ENCODE measurements at regions not wholly inside any gene's neighbourhood (a gene's known extent, or its start where the extent isn't known, plus 50 kb on each side); places are given as distances from the start of the nearest gene placed in this dataset.

DNA sequence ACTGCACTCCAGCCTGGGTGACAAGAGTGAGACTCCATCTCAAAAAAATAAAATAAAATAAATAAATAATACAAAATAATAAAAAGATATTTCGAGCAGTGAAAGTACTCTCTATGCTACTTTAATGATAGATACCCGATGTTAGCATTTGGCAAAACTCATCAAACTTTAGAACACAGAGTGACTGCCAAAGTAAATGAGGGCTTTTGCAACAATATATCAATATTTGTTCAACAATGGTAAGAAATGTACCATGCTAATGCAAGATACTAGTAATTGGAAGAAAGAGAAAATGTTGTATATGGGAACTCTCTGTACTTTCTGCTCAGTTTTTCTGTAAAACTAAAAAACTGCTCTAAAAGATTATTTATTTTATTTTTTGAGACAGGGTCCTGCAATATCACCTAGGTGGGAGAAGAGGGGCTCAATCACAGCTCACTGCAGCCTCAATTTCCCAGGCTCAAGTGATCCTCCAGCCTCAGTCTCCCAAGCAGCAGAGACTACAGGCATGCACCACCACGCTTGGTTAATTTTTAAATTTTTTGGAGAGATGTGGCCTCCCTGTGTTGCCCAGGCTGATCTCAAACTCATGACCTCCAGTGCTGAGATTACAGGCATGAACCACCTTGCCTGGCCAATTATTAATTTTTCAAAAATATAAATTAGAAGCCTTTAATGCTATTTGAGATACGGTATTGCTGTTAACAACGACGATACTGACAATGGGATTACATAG, 650.5 kb upstream of the NR2F2 start:
- Histone ChIP-seq H3K4me1 (ENCODE audit: control insufficient read depth in 1 of 2, insufficient read depth in 2 of 2, low read depth in 1 of 2, low read length in 1 of 2) (0 out of 4 replicates have a peak, but pooled peaks cover 0 to 4% of the 10 kb centered on the region in 2 experiments), H3K9me3 (no peaks in the 10 kb centered on the region), H2AFZ (ENCODE audit: low read depth) (no peak overlapping the region), H3F3A (replicated peaks; ENCODE audit: insufficient read depth) (no peaks in the 10 kb centered on the region), H3K9me2 (no peaks in the 10 kb centered on the region), H3K9ac (no peak overlapping the region), H4K20me1 (ENCODE audit: insufficient read depth) (no peaks in the 10 kb centered on the region), H3K36me3 (replicated peaks in 1 of 2; ENCODE audit: control insufficient read depth in 1 of 2, insufficient read depth in 2 of 2, low read length in 1 of 2) (no peaks in the 10 kb centered on the region), H3K27ac (ENCODE audit: low read depth in 2 of 2, low read length in 1 of 2) (no peak overlapping the region), H3K4me3 (ENCODE audit: low read depth in 2 of 2, low read length in 1 of 2) (no peak overlapping the region), H3K79me2 (ENCODE audit: insufficient read depth) (no peaks in the 10 kb centered on the region), H3K4me2 (no peak overlapping the region), H3K27me3 (ENCODE audit: insufficient read depth) (no peaks in the 10 kb centered on the region)
- 27% methylated on average over 6 of the region's 6 CpGs for WGBS (ENCODE audit: low lambda C conversion rate)
- no peak for DNase-seq
- CTCF ChIA-PET = no interaction called here
- POLR2A ChIA-PET = no interaction called here
- TF ChIP-seq, protein P1, sequence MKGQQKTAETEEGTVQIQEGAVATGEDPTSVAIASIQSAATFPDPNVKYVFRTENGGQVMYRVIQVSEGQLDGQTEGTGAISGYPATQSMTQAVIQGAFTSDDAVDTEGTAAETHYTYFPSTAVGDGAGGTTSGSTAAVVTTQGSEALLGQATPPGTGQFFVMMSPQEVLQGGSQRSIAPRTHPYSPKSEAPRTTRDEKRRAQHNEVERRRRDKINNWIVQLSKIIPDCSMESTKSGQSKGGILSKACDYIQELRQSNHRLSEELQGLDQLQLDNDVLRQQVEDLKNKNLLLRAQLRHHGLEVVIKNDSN (IDR thresholded peaks at IDR 0.05; ENCODE audit: borderline replicate concordance, low read depth) = no peak
- no peak for TF ChIP-seq NFIC (IDR thresholded peaks at IDR 0.05; ENCODE audit: borderline replicate concordance)

DNA sequence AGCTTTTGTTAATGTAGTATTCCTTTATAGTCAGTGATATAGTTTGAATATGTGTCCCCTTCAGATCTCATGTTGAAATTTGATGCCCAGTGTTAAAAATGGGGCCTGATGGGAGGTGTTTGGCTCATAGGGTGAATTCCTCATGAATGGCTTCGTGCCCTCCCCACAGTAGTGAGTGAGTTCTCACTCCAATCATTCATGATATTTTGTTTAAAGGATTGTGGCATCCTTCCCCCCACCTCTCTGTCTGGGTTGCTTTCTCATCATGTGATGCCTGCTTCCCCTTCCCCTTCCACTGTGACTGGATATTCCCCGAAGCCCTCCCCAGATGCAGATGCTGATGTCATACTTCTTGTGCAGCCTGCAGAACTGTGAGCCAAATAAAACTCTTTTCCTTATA, 649.8 kb upstream of the NR2F2 start:
- H3K27ac ChIP-seq (ENCODE audit: low read depth in 2 of 2, low read length in 1 of 2) = no peak overlapping the region
- no peaks in the 10 kb centered on the region for H3K9me2 ChIP-seq
- H3K9ac ChIP-seq = no peak overlapping the region
- ChIA-PET CTCF (no interaction called here), POLR2A (no interaction called here)
- H3K9me3 ChIP-seq = no peaks in the 10 kb centered on the region
- H3K4me3 ChIP-seq (ENCODE audit: low read depth in 2 of 2, low read length in 1 of 2) = no peak overlapping the region
- 9% methylated on average over 2 of the region's 2 CpGs for WGBS (ENCODE audit: low lambda C conversion rate)
- no peak for DNase-seq
- H3K79me2 ChIP-seq (ENCODE audit: insufficient read depth) = no peaks in the 10 kb centered on the region
- H3F3A ChIP-seq (replicated peaks; ENCODE audit: insufficient read depth) = no peaks in the 10 kb centered on the region
- no peaks in the 10 kb centered on the region for H3K36me3 ChIP-seq (replicated peaks in 1 of 2; ENCODE audit: control insufficient read depth in 1 of 2, insufficient read depth in 2 of 2, low read length in 1 of 2)
- no peaks in the 10 kb centered on the region for H4K20me1 ChIP-seq (ENCODE audit: insufficient read depth)
- TF ChIP-seq, protein P2, sequence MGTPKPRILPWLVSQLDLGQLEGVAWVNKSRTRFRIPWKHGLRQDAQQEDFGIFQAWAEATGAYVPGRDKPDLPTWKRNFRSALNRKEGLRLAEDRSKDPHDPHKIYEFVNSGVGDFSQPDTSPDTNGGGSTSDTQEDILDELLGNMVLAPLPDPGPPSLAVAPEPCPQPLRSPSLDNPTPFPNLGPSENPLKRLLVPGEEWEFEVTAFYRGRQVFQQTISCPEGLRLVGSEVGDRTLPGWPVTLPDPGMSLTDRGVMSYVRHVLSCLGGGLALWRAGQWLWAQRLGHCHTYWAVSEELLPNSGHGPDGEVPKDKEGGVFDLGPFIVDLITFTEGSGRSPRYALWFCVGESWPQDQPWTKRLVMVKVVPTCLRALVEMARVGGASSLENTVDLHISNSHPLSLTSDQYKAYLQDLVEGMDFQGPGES (IDR thresholded peaks at IDR 0.05; ENCODE audit: low read depth, low read length) = no peak
- TF ChIP-seq FOXJ3 (CRISPR knock-in tag; IDR thresholded peaks at IDR 0.05) (no peak), EP300 (IDR thresholded peaks at IDR 0.05; ENCODE audit: borderline replicate concordance in 1 of 2, low read depth in 1 of 2, low read length in 1 of 2) (no peak), ELF1 (IDR thresholded peaks at IDR 0.05) (no peak), NRF1 (IDR thresholded peaks at IDR 0.05; ENCODE audit: low read depth, low read length) (no peak), FOXM1 (IDR thresholded peaks at IDR 0.05; ENCODE audit: low read depth) (no peak), TAF1 (IDR thresholded peaks at IDR 0.05; ENCODE audit: borderline replicate concordance, low read depth, low read length) (no peak), GABPA (IDR thresholded peaks at IDR 0.05; ENCODE audit: low read depth) (no peak), NFIC (IDR thresholded peaks at IDR 0.05; ENCODE audit: borderline replicate concordance) (no peak), TEAD4 (IDR thresholded peaks at IDR 0.05; ENCODE audit: borderline replicate concordance, insufficient read depth) (no peak), SIN3A (IDR thresholded peaks at IDR 0.05; ENCODE audit: borderline replicate concordance, low read depth, low read length) (no peak)
- TF ChIP-seq, protein P1 (IDR thresholded peaks at IDR 0.05; ENCODE audit: borderline replicate concordance, low read depth) = no peak
- TF ChIP-seq, protein P3, sequence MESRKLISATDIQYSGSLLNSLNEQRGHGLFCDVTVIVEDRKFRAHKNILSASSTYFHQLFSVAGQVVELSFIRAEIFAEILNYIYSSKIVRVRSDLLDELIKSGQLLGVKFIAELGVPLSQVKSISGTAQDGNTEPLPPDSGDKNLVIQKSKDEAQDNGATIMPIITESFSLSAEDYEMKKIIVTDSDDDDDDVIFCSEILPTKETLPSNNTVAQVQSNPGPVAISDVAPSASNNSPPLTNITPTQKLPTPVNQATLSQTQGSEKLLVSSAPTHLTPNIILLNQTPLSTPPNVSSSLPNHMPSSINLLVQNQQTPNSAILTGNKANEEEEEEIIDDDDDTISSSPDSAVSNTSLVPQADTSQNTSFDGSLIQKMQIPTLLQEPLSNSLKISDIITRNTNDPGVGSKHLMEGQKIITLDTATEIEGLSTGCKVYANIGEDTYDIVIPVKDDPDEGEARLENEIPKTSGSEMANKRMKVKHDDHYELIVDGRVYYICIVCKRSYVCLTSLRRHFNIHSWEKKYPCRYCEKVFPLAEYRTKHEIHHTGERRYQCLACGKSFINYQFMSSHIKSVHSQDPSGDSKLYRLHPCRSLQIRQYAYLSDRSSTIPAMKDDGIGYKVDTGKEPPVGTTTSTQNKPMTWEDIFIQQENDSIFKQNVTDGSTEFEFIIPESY (IDR thresholded peaks at IDR 0.05; ENCODE audit: borderline replicate concordance, low read depth) = no peak
- TF ChIP-seq, protein P4, sequence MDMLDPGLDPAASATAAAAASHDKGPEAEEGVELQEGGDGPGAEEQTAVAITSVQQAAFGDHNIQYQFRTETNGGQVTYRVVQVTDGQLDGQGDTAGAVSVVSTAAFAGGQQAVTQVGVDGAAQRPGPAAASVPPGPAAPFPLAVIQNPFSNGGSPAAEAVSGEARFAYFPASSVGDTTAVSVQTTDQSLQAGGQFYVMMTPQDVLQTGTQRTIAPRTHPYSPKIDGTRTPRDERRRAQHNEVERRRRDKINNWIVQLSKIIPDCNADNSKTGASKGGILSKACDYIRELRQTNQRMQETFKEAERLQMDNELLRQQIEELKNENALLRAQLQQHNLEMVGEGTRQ (IDR thresholded peaks at IDR 0.05; ENCODE audit: borderline replicate concordance, low read depth, low read length) = no peak
- TF ChIP-seq, protein P5, sequence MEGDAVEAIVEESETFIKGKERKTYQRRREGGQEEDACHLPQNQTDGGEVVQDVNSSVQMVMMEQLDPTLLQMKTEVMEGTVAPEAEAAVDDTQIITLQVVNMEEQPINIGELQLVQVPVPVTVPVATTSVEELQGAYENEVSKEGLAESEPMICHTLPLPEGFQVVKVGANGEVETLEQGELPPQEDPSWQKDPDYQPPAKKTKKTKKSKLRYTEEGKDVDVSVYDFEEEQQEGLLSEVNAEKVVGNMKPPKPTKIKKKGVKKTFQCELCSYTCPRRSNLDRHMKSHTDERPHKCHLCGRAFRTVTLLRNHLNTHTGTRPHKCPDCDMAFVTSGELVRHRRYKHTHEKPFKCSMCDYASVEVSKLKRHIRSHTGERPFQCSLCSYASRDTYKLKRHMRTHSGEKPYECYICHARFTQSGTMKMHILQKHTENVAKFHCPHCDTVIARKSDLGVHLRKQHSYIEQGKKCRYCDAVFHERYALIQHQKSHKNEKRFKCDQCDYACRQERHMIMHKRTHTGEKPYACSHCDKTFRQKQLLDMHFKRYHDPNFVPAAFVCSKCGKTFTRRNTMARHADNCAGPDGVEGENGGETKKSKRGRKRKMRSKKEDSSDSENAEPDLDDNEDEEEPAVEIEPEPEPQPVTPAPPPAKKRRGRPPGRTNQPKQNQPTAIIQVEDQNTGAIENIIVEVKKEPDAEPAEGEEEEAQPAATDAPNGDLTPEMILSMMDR (IDR thresholded peaks at IDR 0.05) = no peak
- no peak overlapping the region for H2AFZ ChIP-seq (ENCODE audit: low read depth)
- H3K27me3 ChIP-seq (ENCODE audit: insufficient read depth) = no peaks in the 10 kb centered on the region
- no peak overlapping the region for H3K4me2 ChIP-seq
- 0 out of 4 replicates have a peak, but pooled peaks cover 0 to 4% of the 10 kb centered on the region in 2 experiments for H3K4me1 ChIP-seq (ENCODE audit: control insufficient read depth in 1 of 2, insufficient read depth in 2 of 2, low read depth in 1 of 2, low read length in 1 of 2)
